ENCODE measurements at regions not wholly inside any gene's neighbourhood (a gene's known extent, or its start where the extent isn't known, plus 50 kb on each side); places are given as distances from the start of the nearest gene placed in this dataset.

- 58 to 65% methylated on average over 7 of the region's 7 CpGs for WGBS, 2 donors
- DNase-seq = no peak
- no peak for ATAC-seq
- Histone ChIP-seq H3K36me3 (no peaks in the 10 kb centered on the region), H3K27ac (peak overlapping the region in 8 of 10 donors; percentile 20 to 72 (median 44)), H3K4me3 (peak overlapping the region in 8 of 10 donors; percentile 1 to 41 (median 40)), H3K27me3 (no peaks in the 10 kb centered on the region), H3K9me3 (no peaks in the 10 kb centered on the region), H3K4me1 (peaks cover 0 to 16% (median 0%) of the 10 kb centered on the region in 9 donors)
- no peak for TF ChIP-seq CTCF (IDR thresholded peaks at IDR 0.05)
- intact Hi-C loops (cut with DNase I) = loop anchor here in 1 of 10 donors (10.0 kb wide), 1 partner anchor 192 kb away; no protein-coding TSS in a partner anchor
These were observed 70.0 kb upstream of the SASH1 start for GRCh38 chr6:148272597-148272996.

GRCh38 chr6:148273962-148274752 is 68.5 kb upstream of the SASH1 start:
- WGBS, 2 donors = 78 to 82% methylated on average over 5 of the region's 5 CpGs
- no peak for DNase-seq
- Histone ChIP-seq H3K4me3 (peak overlapping the region in 5 of 10 donors; percentile 38 to 41 (median 41)), H3K36me3 (no peaks in the 10 kb centered on the region), H3K4me1 (peaks cover 0 to 9% (median 0%) of the 10 kb centered on the region in 9 donors), H3K27me3 (no peaks in the 10 kb centered on the region), H3K27ac (no peak overlapping the region), H3K9me3 (no peaks in the 10 kb centered on the region)
- no peak for ATAC-seq
- intact Hi-C loops (cut with DNase I) = loop anchor here in 1 of 10 donors (10.0 kb wide), 1 partner anchor 191 kb away; no protein-coding TSS in a partner anchor
- TF ChIP-seq CTCF (IDR thresholded peaks at IDR 0.05) = no peak

- H3K27me3 ChIP-seq = no peaks in the 10 kb centered on the region
- H3K4me3 ChIP-seq = no peak overlapping the region
- DNase-seq (no peak), ATAC-seq (no peak)
- H3K27ac ChIP-seq = no peak overlapping the region
- intact Hi-C loops (cut with DNase I) = loop anchor here in 1 of 10 donors (10.0 kb wide), 1 partner anchor 190 kb away; no protein-coding TSS in a partner anchor
- H3K4me1 ChIP-seq = peaks cover 0 to 9% (median 0%) of the 10 kb centered on the region in 9 donors
- H3K36me3 ChIP-seq = no peaks in the 10 kb centered on the region
- TF ChIP-seq CTCF (IDR thresholded peaks at IDR 0.05) = no peak
- 79 to 83% methylated on average over 2 of the region's 2 CpGs for WGBS, 2 donors
- no peaks in the 10 kb centered on the region for H3K9me3 ChIP-seq
These were observed 67.8 kb upstream of the SASH1 start for GRCh38 chr6:148274809-148275208.

- Histone ChIP-seq H3K4me3 (no peak overlapping the region), H3K36me3 (no peaks in the 10 kb centered on the region), H3K27ac (no peak overlapping the region), H3K4me1 (peaks cover 0 to 11% (median 3%) of the 10 kb centered on the region in 9 donors), H3K27me3 (peaks cover 0 to 3% (median 0%) of the 10 kb centered on the region in 7 donors), H3K9me3 (no peaks in the 10 kb centered on the region)
- intact Hi-C loops (cut with DNase I) = no loop called here
- 81 to 91% methylated on average over 2 of the region's 2 CpGs for WGBS, 2 donors
- no peak for TF ChIP-seq CTCF (IDR thresholded peaks at IDR 0.05)
- ATAC-seq (no peak), DNase-seq (no peak)
These were observed 57.4 kb upstream of the SASH1 start for GRCh38 chr6:148285205-148285604.

All from heart right ventricle (tissue), 16 donors.